ENCODE measurements at regions not wholly inside any gene's neighbourhood (a gene's known extent, or its start where the extent isn't known, plus 50 kb on each side); places are given as distances from the start of the nearest gene placed in this dataset.

- DNase-seq (ENCODE audit: low read depth), result no peak
Measured at GRCh38 chr16:73152386-73153125, 104.6 kb upstream of the ZFHX3 start.

GRCh38 chr16:73151941-73152340, 104.0 kb upstream of the ZFHX3 start:
- no peak for DNase-seq (ENCODE audit: low read depth)

GRCh38 chr16:73151225-73151624, 103.3 kb upstream of the ZFHX3 start:
- DNase-seq (ENCODE audit: low read depth), result no peak

GRCh38 chr16:73150786-73151185, 102.9 kb upstream of the ZFHX3 start:
- DNase-seq (ENCODE audit: low read depth), result no peak

- no peak for DNase-seq (ENCODE audit: low read depth)
Measured at GRCh38 chr16:73149334-73149733, 101.4 kb upstream of the ZFHX3 start.

- DNase-seq (ENCODE audit: low read depth), result no peak
Measured at GRCh38 chr16:73147958-73148357, 100.0 kb upstream of the ZFHX3 start.

- no peak for DNase-seq (ENCODE audit: low read depth)
Measured at GRCh38 chr16:73145166-73145880, 97.4 kb upstream of the ZFHX3 start.

- no peak for DNase-seq (ENCODE audit: low read depth)
Measured at GRCh38 chr16:73143576-73144422, 95.9 kb upstream of the ZFHX3 start.

GRCh38 chr16:73143002-73143401, 95.1 kb upstream of the ZFHX3 start:
- DNase-seq (ENCODE audit: low read depth), result no peak

- DNase-seq (ENCODE audit: low read depth), result no peak
Measured at GRCh38 chr16:73142053-73142854, 94.3 kb upstream of the ZFHX3 start.

GRCh38 chr16:73140929-73141328, 93.0 kb upstream of the ZFHX3 start:
- no peak for DNase-seq (ENCODE audit: low read depth)

GRCh38 chr16:73131156-73131862, 83.4 kb upstream of the ZFHX3 start:
- DNase-seq (ENCODE audit: low read depth), result no peak

GRCh38 chr16:73129455-73129854, 81.5 kb upstream of the ZFHX3 start:
- DNase-seq (ENCODE audit: low read depth), result no peak

GRCh38 chr16:73126525-73126853, 78.6 kb upstream of the ZFHX3 start:
- DNase-seq (ENCODE audit: low read depth), result no peak

- no peak for DNase-seq (ENCODE audit: low read depth)
Measured at GRCh38 chr16:73125850-73126524, 78.1 kb upstream of the ZFHX3 start.

- DNase-seq (ENCODE audit: low read depth), result no peak
Measured at GRCh38 chr16:73124665-73125375, 76.9 kb upstream of the ZFHX3 start.

- no peak for DNase-seq (ENCODE audit: low read depth)
Measured at GRCh38 chr16:73124097-73124652, 76.2 kb upstream of the ZFHX3 start.

GRCh38 chr16:73122604-73123391, 74.9 kb upstream of the ZFHX3 start:
- no peak for DNase-seq (ENCODE audit: low read depth)

GRCh38 chr16:73116576-73116975, 68.6 kb upstream of the ZFHX3 start:
- no peak for DNase-seq (ENCODE audit: low read depth)
